Loucy (cell line): ENCODE measurements at regions not wholly inside any gene's neighbourhood (a gene's known extent, or its start where the extent isn't known, plus 50 kb on each side); places are given as distances from the start of the nearest gene placed in this dataset.

Experiments used
- CTCF ChIP-seq: fragments of 200-600 bp; sonication (generic); conservative IDR thresholded peaks from 2 replicates; pipeline ENCODE4 v1.5.1; 2014; ENCODE audit warnings: mild to moderate bottlenecking, antibody characterized with exemption, low read length
- EZH2phosphoT487 ChIP-seq: fragments of 200-600 bp; IDR thresholded peaks from 2 replicates; pipeline ENCODE4 v1.6.1; 2018; ENCODE audit warnings: antibody characterized with exemption, mild to moderate bottlenecking, moderate library complexity, borderline replicate concordance

DNA sequence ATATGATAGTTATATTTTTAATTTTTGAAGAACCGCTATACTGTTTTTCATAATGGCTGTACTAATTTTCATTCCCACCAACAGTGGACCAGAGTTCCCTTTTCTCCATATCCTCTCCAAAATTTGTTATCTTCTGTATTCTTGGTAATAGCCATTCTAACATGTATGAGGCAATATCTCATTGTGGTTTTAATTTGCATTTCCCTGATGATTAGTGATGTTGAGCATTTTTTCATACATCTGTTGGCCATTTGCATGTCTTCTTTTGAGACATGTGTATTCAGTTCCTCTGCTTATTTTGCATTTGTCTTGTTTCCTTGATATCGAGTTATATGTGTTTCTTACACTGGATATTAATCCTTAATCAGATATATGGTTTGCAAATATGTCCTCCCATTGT lies 770.8 kb upstream of the MBL2 start:
- TF ChIP-seq CTCF (no peak), EZH2phosphoT487 (no peak)
